HFF-Myc (cell line): ENCODE measurements at regions not wholly inside any gene's neighbourhood (a gene's known extent, or its start where the extent isn't known, plus 50 kb on each side); places are given as distances from the start of the nearest gene placed in this dataset.

Experiments used
- DNase-seq: peaks from one replicate; pipeline ENCODE4 v3.0.0-alpha.2; 2011; ENCODE audit warnings: low read depth; ENCODE audit errors: extremely low read depth
- H3K4me3 ChIP-seq: replicated peaks from 2 replicates; pipeline ENCODE4 v1.5.1; 2011; ENCODE audit warnings: low read depth, mild to moderate bottlenecking, control low read depth, low read length
- TF ChIP-seq, protein P1 (sequence below): IDR thresholded peaks from 2 replicates; pipeline ENCODE4 v1.5.1; 2012; ENCODE audit warnings: mild to moderate bottlenecking, low read depth, low read length, control low read depth; ENCODE audit errors: missing control alignments

DNA sequence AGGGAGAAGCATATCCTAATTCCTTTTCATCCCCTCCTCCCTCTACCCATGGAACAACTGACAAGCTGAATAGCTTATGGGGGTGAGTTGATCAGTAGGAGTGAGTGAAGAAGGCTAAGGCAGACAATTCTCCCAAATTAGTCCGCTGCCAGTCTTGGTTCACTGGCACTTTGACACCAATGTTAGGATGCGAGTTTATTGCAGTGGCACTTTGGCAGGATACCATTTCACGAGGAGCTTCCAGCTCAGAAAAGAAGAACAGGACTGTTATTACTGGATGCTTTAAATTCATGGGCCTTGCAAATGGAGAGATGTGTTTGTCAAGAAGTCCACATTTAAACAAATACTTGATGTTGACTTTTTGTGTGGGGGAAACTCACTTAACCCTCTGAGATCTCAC is 427.6 kb downstream of the NR2F1-AS1 start:
- TF ChIP-seq, protein P1, sequence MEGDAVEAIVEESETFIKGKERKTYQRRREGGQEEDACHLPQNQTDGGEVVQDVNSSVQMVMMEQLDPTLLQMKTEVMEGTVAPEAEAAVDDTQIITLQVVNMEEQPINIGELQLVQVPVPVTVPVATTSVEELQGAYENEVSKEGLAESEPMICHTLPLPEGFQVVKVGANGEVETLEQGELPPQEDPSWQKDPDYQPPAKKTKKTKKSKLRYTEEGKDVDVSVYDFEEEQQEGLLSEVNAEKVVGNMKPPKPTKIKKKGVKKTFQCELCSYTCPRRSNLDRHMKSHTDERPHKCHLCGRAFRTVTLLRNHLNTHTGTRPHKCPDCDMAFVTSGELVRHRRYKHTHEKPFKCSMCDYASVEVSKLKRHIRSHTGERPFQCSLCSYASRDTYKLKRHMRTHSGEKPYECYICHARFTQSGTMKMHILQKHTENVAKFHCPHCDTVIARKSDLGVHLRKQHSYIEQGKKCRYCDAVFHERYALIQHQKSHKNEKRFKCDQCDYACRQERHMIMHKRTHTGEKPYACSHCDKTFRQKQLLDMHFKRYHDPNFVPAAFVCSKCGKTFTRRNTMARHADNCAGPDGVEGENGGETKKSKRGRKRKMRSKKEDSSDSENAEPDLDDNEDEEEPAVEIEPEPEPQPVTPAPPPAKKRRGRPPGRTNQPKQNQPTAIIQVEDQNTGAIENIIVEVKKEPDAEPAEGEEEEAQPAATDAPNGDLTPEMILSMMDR, result no peak
- H3K4me3 ChIP-seq, result no peak overlapping the region
- no peak for DNase-seq

DNA sequence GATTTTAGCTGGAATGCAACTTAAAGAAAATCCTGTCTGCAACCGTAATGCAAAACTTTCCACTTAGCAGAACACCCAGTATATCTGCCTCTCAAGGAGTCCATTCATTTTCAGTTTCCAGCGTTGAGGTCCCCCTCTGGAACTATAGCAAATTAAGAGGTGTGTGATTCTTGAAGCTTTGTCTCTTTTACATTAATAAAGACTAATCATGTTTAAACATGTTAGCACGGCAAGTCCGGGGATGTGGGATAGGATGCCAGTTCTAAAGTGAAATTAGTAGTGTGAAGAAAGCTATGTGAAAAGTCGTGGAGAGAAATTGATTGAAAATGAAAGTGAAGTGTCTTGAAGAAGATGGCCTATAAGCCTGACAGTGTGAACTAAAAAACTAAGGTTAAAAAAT is 429.1 kb downstream of the NR2F1-AS1 start:
- TF ChIP-seq, protein P1, result no peak

DNA sequence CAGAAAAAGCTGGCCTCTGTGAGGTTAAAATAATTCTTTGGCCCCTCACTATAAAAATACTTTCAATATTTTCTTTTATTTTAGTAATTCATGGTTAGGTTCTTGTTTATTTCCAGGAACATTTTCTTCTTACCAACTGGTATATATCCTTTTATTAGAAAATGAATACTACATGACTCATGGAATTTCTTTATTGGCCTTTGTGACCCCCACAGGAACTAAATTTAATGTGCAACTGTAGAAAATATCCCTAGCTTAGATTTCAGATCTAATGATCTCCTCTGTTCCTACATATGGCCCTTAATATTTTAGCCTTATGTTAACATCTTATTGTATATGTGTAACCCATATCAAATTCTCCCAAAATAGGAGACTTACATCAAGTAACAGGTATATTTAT is 429.9 kb downstream of the NR2F1-AS1 start:
- TF ChIP-seq, protein P1, result no peak

More for the DNA sequence above, 429.1 kb downstream of the NR2F1-AS1 start:
- no peak for DNase-seq
- no peak overlapping the region for H3K4me3 ChIP-seq

DNA sequence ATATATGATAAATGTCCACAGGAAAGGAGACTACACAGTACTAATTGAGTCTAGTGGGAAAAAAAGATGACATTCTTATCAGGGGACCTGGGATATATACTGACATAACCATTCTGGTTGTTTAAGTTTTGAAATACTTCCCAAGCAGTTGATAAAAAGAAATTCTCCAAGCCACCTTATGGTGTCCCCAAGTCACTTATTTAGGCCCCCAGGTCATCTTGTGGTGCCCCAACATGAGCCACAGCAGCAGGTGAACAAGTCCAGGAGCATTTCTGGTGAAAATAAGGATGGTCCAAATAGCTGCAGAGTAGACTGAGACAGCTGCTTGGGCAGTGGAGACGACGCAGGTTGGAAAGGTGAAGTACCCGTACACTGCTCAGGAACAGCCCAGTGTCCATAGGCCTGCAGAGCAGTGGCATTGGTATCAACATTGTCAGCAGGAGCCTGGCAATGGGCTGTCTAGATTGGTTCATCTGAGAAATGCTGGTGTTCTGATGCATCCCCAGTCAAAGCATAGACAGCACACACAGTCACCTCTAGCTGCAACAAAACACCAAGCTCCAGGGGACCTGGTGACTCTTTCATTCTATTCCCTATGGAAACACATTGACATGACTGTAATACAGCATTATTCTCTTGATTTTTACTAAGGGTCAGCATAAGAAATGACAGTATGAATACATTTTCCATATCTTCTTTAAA is 430.6 kb downstream of the NR2F1-AS1 start:
- DNase-seq, result no peak
- no peak overlapping the region for H3K4me3 ChIP-seq
- TF ChIP-seq, protein P1, result no peak

More for the DNA sequence above, 429.9 kb downstream of the NR2F1-AS1 start:
- no peak for DNase-seq
- H3K4me3 ChIP-seq, result no peak overlapping the region

DNA sequence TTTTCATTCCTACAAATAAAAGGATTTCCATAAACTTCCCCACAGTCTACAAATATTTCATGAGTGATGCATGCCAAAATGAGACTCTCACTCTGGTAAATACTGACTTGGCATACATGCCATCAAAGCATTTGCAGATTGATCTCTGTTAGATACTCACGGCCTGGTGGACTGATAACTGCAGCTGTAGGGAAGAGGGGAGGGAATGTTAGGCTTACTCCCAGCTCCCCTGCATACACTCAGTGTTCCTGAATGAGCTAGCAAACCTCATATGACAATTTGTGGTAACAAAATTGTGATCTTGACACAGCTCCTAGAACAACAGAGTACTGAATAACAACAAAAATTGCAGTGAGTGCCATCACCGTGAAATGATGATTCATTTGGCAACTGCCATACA is 435.3 kb downstream of the NR2F1-AS1 start:
- H3K4me3 ChIP-seq, result no peak overlapping the region
- no peak for DNase-seq
- TF ChIP-seq, protein P1, result no peak

DNA sequence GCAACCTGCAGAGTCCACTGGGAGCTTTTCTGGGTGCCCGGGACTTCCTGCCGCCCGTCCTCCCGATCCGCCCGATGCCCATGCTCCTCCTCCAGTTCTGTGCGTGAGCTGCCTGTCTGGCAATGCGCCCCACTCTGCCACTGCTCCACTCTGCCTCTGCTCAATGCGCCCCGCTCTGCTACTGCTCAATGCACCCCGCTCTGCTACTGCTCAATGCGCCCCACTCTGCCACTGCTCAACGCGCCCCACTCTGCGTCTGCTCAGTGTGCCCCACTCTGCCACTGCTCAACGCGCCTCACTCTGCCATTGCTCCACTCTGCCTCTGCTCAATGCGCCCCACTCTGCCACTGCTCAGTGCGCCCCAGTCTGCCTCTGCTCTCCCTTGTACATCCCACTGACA is 436.0 kb downstream of the NR2F1-AS1 start:
- H3K4me3 ChIP-seq, result no peak overlapping the region
- DNase-seq, result no peak
- TF ChIP-seq, protein P1, result no peak

DNA sequence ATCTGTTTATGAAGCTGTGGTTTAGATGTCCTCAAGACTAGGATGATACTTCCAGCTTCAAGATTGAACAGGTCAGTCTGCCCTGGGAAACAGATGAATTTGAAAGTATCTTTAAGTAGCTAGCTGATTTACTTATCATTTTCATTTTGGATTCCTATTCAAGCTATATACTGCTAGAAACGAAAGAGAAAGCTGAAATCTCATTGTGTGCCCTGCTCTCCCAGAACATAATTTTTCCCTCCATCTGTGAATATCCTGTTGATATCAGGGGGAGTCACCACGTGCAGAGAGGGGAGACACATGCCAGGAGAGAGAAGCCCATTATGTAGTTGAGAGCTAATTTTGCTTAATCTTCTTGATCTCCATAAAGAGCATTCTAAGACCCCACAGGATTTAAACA is 439.1 kb downstream of the NR2F1-AS1 start:
- TF ChIP-seq, protein P1, result no peak
- no peak for DNase-seq

More for the DNA sequence above, 439.1 kb downstream of the NR2F1-AS1 start:
- no peak overlapping the region for H3K4me3 ChIP-seq
